ENCODE measurements at regions not wholly inside any gene's neighbourhood (a gene's known extent, or its start where the extent isn't known, plus 50 kb on each side); places are given as distances from the start of the nearest gene placed in this dataset.

GRCh38 chr13:30023196-30023895 is 172.9 kb upstream of the UBL3 start:
- POLR2A ChIA-PET = no interaction called here
- Mint-ChIP-seq H3K4me1 (no peaks in the 10 kb centered on the region), H3K36me3 (no peaks in the 10 kb centered on the region), H3K9me3 (no peaks in the 10 kb centered on the region), H3K27ac (no peak overlapping the region), H3K27me3 (peaks cover 2% of the 10 kb centered on the region), H3K4me3 (no peak overlapping the region)
- DNase-seq (no peak), ATAC-seq (ENCODE audit: low read depth) (no peak)

DNA sequence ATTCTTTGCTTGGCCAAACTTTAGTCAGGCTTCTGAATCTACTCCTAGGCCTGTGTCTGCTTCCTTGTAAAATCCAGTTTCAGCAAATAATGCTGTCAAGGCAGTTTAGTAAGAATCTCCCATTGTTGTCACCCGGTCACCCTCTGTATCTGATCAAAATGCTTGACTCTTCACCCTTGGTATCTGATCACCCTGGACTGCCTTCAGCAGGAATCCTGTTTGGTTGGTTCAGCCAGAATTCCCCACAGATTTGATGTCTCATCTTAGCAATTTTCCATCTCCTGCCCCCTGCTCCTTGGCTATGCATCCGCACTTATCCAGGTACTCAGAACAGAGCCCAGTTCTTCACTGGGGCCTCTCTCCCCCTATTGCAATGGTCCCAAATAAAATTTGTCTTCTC is 172.4 kb upstream of the UBL3 start:
- Mint-ChIP-seq H3K27ac (no peak overlapping the region), H3K36me3 (no peaks in the 10 kb centered on the region), H3K27me3 (peaks cover 2% of the 10 kb centered on the region), H3K9me3 (no peaks in the 10 kb centered on the region), H3K4me1 (no peaks in the 10 kb centered on the region), H3K4me3 (no peak overlapping the region)
- POLR2A ChIA-PET = no interaction called here
- ATAC-seq (ENCODE audit: low read depth) (no peak), DNase-seq (no peak)

GRCh38 chr13:30022256-30022655 is 171.8 kb upstream of the UBL3 start:
- no peaks in the 10 kb centered on the region for H3K36me3 Mint-ChIP-seq
- H3K9me3 Mint-ChIP-seq = no peaks in the 10 kb centered on the region
- peaks cover 2% of the 10 kb centered on the region for H3K27me3 Mint-ChIP-seq
- DNase-seq (no peak), ATAC-seq (ENCODE audit: low read depth) (no peak)
- POLR2A ChIA-PET = no interaction called here
- no peaks in the 10 kb centered on the region for H3K4me1 Mint-ChIP-seq
- no peak overlapping the region for H3K4me3 Mint-ChIP-seq
- no peak overlapping the region for H3K27ac Mint-ChIP-seq

DNA sequence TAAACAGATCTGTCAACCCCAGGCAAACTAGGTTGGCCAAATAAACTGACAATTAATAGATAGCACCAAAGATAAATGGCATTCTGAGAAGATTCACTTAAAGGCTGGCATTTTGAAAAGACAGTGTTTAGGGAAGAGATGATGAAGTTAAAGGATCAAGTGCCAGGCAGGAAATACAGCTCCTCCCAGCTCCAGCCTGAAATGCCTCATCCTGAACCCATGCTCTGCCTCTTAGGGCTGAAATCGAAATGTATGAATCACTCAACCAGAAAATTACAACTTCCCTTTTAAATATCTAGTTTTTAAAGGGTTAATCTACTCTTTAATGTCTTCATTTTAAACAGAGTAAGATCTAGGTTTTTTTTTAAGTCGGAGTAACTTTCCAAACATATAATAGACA is 171.2 kb upstream of the UBL3 start:
- DNase-seq (no peak), ATAC-seq (ENCODE audit: low read depth) (no peak)
- Mint-ChIP-seq H3K27me3 (peaks cover 2% of the 10 kb centered on the region), H3K36me3 (no peaks in the 10 kb centered on the region), H3K27ac (no peak overlapping the region), H3K4me1 (no peaks in the 10 kb centered on the region), H3K9me3 (no peaks in the 10 kb centered on the region), H3K4me3 (no peak overlapping the region)
- POLR2A ChIA-PET = no interaction called here

- Mint-ChIP-seq H3K36me3 (no peaks in the 10 kb centered on the region), H3K27ac (no peak overlapping the region), H3K4me1 (no peaks in the 10 kb centered on the region), H3K9me3 (no peaks in the 10 kb centered on the region), H3K4me3 (no peak overlapping the region), H3K27me3 (peaks cover 2% of the 10 kb centered on the region)
- POLR2A ChIA-PET = no interaction called here
- DNase-seq = no peak
- ATAC-seq (ENCODE audit: low read depth) = no peak
These were observed 170.4 kb upstream of the UBL3 start for GRCh38 chr13:30020726-30021312.

DNA sequence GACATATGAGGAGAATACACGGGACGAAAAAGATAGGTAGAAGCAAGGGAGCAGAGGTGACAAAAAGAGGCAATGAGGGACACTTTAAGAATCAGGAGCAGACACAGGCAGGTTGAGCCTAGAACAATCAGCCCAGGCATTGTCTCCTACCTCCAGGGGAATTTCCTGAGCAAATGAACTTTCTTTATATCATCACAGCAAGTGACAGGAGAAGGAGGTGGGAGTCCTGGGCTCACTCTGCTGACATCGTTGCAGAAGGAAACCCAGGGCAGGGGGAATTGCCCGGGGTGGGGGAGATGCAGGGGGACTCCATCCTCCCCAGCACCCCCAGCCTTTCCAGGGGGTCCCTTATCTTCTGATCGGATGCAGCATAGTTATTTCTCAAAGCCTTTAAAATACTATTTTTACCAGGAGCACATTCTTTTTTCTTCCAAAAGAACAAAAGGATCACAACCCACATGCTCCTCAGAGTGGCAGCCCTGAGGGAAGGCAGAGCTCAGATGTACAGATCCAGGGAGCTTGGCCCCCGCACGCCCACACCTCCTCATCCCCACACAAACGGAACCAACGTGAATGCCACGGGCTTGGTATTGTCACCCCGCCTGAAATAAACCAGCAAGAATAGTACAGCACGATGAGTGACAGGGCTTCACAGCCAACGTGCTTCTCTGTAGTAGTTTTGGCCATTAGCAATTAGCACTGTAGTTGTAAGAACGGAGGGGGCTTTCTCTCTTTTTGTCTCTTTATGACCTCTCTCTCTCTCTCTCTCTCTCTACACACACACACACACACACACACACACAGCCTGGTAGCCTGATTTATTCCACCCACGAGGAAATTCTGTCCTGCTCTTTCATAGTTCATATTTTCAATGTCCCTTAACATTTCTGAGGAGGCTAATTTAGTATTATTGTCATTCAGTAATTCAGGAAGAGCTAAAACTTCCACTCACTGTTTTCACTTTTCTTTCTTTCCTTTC is 169.5 kb upstream of the UBL3 start:
- Mint-ChIP-seq H3K4me1 (no peaks in the 10 kb centered on the region), H3K27ac (no peak overlapping the region), H3K4me3 (no peak overlapping the region), H3K36me3 (no peaks in the 10 kb centered on the region), H3K9me3 (no peaks in the 10 kb centered on the region), H3K27me3 (peaks cover 3% of the 10 kb centered on the region)
- POLR2A ChIA-PET = no interaction called here
- DNase-seq (no peak), ATAC-seq (ENCODE audit: low read depth) (no peak)

- Mint-ChIP-seq H3K27ac (no peak overlapping the region), H3K27me3 (peaks cover 5% of the 10 kb centered on the region), H3K9me3 (no peaks in the 10 kb centered on the region), H3K36me3 (no peaks in the 10 kb centered on the region), H3K4me3 (no peak overlapping the region), H3K4me1 (no peaks in the 10 kb centered on the region)
- ATAC-seq (ENCODE audit: low read depth) (no peak), DNase-seq (no peak)
- POLR2A ChIA-PET = interaction anchor here (0.7 kb wide), 1 partner anchor 10 kb away, joined by 4 read pairs; no protein-coding TSS in a partner anchor
These were observed 167.5 kb upstream of the UBL3 start for GRCh38 chr13:30017880-30018279.

- H3K4me3 Mint-ChIP-seq = no peak overlapping the region
- H3K27me3 Mint-ChIP-seq = peaks cover 7% of the 10 kb centered on the region
- no peaks in the 10 kb centered on the region for H3K9me3 Mint-ChIP-seq
- H3K36me3 Mint-ChIP-seq = no peaks in the 10 kb centered on the region
- H3K4me1 Mint-ChIP-seq = no peaks in the 10 kb centered on the region
- H3K27ac Mint-ChIP-seq = no peak overlapping the region
- ATAC-seq (ENCODE audit: low read depth) (no peak), DNase-seq (no peak)
- POLR2A ChIA-PET = no interaction called here
These were observed 166.0 kb upstream of the UBL3 start for GRCh38 chr13:30016398-30016797.

- DNase-seq = no peak
- ATAC-seq (ENCODE audit: low read depth) = no peak
- no peak overlapping the region for H3K4me3 Mint-ChIP-seq
- H3K9me3 Mint-ChIP-seq = no peaks in the 10 kb centered on the region
- peaks cover 24% of the 10 kb centered on the region for H3K4me1 Mint-ChIP-seq
- H3K27ac Mint-ChIP-seq = no peak overlapping the region
- H3K36me3 Mint-ChIP-seq = peaks cover 2% of the 10 kb centered on the region
- POLR2A ChIA-PET = no interaction called here
- H3K27me3 Mint-ChIP-seq = peaks cover 12% of the 10 kb centered on the region
These were observed 159.0 kb upstream of the UBL3 start for GRCh38 chr13:30009411-30009810.

DNA sequence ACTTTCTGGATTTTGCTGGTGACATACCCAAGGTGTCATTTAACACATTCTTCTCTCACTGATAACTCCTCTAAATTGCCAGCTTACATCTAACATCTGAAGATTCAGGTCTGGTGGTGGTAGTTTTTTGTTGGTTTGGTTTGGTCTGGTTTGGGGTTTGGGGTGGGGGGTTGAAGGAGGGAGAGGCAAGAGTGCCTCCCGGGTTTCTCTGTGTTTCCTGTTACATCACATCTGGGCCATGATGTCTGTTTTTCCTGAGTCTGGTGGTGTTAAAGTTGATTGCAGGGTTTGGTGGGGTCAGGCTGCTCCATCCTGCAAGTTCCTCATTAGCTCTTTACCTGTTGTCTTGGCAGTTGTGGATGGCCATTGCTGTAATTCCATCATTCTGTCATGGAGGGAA is 155.8 kb upstream of the UBL3 start:
- ATAC-seq (ENCODE audit: low read depth) = peak; percentile 52
- no peak for DNase-seq
- peaks cover 9% of the 10 kb centered on the region for H3K27me3 Mint-ChIP-seq
- peak overlapping the region; percentile 37 for H3K4me3 Mint-ChIP-seq
- H3K4me1 Mint-ChIP-seq = peaks cover 31% of the 10 kb centered on the region
- no peaks in the 10 kb centered on the region for H3K9me3 Mint-ChIP-seq
- POLR2A ChIA-PET = interaction anchor here (0.6 kb wide), 1 partner anchor 35 kb away, joined by 3 read pairs; no protein-coding TSS in a partner anchor
- peak overlapping the region; percentile 58 for H3K27ac Mint-ChIP-seq
- peaks cover 2% of the 10 kb centered on the region for H3K36me3 Mint-ChIP-seq

- POLR2A ChIA-PET = interaction anchor here (0.9 kb wide), 2 partner anchors 68 to 108 kb away, joined by 3 read pairs; no protein-coding TSS in a partner anchor
- peak; percentile 32 for DNase-seq
- Mint-ChIP-seq H3K4me3 (peak overlapping the region; percentile 8), H3K27me3 (no peaks in the 10 kb centered on the region), H3K27ac (no peak overlapping the region), H3K36me3 (peaks cover 2% of the 10 kb centered on the region), H3K9me3 (no peaks in the 10 kb centered on the region), H3K4me1 (peaks cover 31% of the 10 kb centered on the region)
- ATAC-seq (ENCODE audit: low read depth) = peak; percentile 40
These were observed 153.8 kb upstream of the UBL3 start for GRCh38 chr13:30004204-30004603.

GRCh38 chr13:30002577-30002976 is 152.2 kb upstream of the UBL3 start:
- Mint-ChIP-seq H3K27me3 (no peaks in the 10 kb centered on the region), H3K27ac (no peak overlapping the region), H3K4me3 (no peak overlapping the region), H3K4me1 (peaks cover 31% of the 10 kb centered on the region), H3K36me3 (no peaks in the 10 kb centered on the region), H3K9me3 (no peaks in the 10 kb centered on the region)
- DNase-seq (no peak), ATAC-seq (ENCODE audit: low read depth) (no peak)
- POLR2A ChIA-PET = no interaction called here

DNA sequence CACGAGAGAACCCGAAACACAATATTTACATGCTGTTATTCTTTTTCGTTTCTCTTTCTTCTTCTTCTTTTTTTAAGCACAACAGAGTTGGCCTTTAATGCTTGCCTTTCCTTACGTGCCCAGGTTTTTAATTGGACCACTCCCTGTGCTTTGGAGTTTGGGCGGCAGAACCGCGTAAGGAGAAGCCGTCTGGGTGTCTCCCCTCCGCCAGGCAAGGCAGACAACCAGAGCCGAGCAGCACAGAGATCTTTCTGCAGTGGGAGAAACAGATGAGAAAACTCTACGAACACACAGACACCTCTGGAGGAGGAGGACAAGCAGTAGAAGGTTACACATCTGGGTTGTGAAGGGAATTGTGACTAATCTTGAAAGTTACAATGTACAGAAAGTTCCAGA is 150.0 kb upstream of the UBL3 start:
- POLR2A ChIA-PET = no interaction called here
- Mint-ChIP-seq H3K9me3 (no peaks in the 10 kb centered on the region), H3K4me1 (peaks cover 17% of the 10 kb centered on the region), H3K27me3 (no peaks in the 10 kb centered on the region), H3K36me3 (no peaks in the 10 kb centered on the region), H3K27ac (no peak overlapping the region), H3K4me3 (no peak overlapping the region)
- no peak for ATAC-seq (ENCODE audit: low read depth)
- DNase-seq = no peak
